Endodermal cell (in vitro differentiated cells): ENCODE measurements at regions not wholly inside any gene's neighbourhood (a gene's known extent, or its start where the extent isn't known, plus 50 kb on each side); places are given as distances from the start of the nearest gene placed in this dataset.
"Not testable (repeated sequence)": the region's sequence is repeated elsewhere in the genome, so short reads cannot be mapped to it uniquely, and the experiment has no call there.

Source experiments
- DNase-seq: peaks from one replicate; pipeline ENCODE4 v3.0.0-alpha.2; 2017
- H3K27ac ChIP-seq: 2 replicates; pipeline ENCODE4 v1.5.1; 2013; ENCODE audit warnings: mild to moderate bottlenecking, low read depth, low read length, moderate library complexity
- H3K27me3 ChIP-seq: 2 replicates; pipeline ENCODE4 v1.6.1; 2013; ENCODE audit warnings: mild to moderate bottlenecking, low read length, moderate library complexity; ENCODE audit not compliant: insufficient read depth, control insufficient read depth, poor library complexity, severe bottlenecking
- H3K36me3 ChIP-seq: 2 replicates; pipeline ENCODE4 v1.7.0; 2013; ENCODE audit warnings: mild to moderate bottlenecking, low read length, moderate library complexity; ENCODE audit not compliant: control insufficient read depth, insufficient read depth
- H3K4me1 ChIP-seq: one replicate; pipeline ENCODE4 v1.7.0; 2013; ENCODE audit warnings: low read length; ENCODE audit not compliant: control insufficient read depth, insufficient read depth
- H3K4me3 ChIP-seq: 2 replicates; pipeline ENCODE4 v1.5.1; 2013; ENCODE audit warnings: mild to moderate bottlenecking, low read length, moderate library complexity
- H3K9ac ChIP-seq: 2 replicates; pipeline ENCODE4 v1.6.1; 2013; ENCODE audit warnings: mild to moderate bottlenecking, low read length, moderate library complexity; ENCODE audit not compliant: poor library complexity, severe bottlenecking; ENCODE audit errors: extremely low read depth
- H3K9me3 ChIP-seq: 2 replicates; pipeline ENCODE4 v1.6.1; 2013; ENCODE audit warnings: mild to moderate bottlenecking, low read length, moderate library complexity; ENCODE audit not compliant: control insufficient read depth
- H3K27ac Mint-ChIP-seq: 2 replicates; pipeline ENCODE4 v1.8.0; 2020; ENCODE audit warnings: mixed read lengths
- H3K27me3 Mint-ChIP-seq: 2 replicates; pipeline ENCODE4 v1.8.0; 2021; ENCODE audit warnings: mild to moderate bottlenecking, mixed read lengths; ENCODE audit not compliant: insufficient read depth
- H3K36me3 Mint-ChIP-seq: 2 replicates; pipeline ENCODE4 v1.8.0; 2020; ENCODE audit warnings: low read depth, mixed read lengths
- H3K4me1 Mint-ChIP-seq: 2 replicates; pipeline ENCODE4 v1.8.0; 2020; ENCODE audit warnings: mixed read lengths
- H3K4me3 Mint-ChIP-seq: 2 replicates; pipeline ENCODE4 v1.8.0; 2020; ENCODE audit warnings: mild to moderate bottlenecking, moderate library complexity, mixed read lengths
- H3K9me3 Mint-ChIP-seq: 2 replicates; pipeline ENCODE4 v1.8.0; 2020; ENCODE audit warnings: mild to moderate bottlenecking, mixed read lengths
- CTCF ChIP-seq: fragments of 200-600 bp; sonication (generic); conservative IDR thresholded peaks from 2 replicates; pipeline ENCODE4 v1.5.0; 2021; ENCODE audit warnings: antibody characterized with exemption, mild to moderate bottlenecking
- WGBS, 2 experiments: methylation state at CpG; one replicate each; pipeline versions ENCODE4 v1.1.5 to v1.1.7; 2013; ENCODE audit warnings: missing lambda C conversion rate in 2 of 2, mixed read lengths in 1 of 2; ENCODE audit not compliant: insufficient coverage in 1 of 2, insufficient read length in 1 of 2; 5-methylcytosine and 5-hydroxymethylcytosine counted together

- Histone ChIP-seq H3K27me3 (no peaks in the 10 kb centered on the region), H3K9ac (no peak overlapping the region), H3K9me3 (peaks cover 9% of the 10 kb centered on the region), H3K36me3 (no peaks in the 10 kb centered on the region), H3K4me1 (no peaks in the 10 kb centered on the region), H3K4me3 (no peak overlapping the region), H3K27ac (no peak overlapping the region)
- DNase-seq = no peak
- Mint-ChIP-seq H3K9me3 (peaks cover 14% of the 10 kb centered on the region), H3K36me3 (no peaks in the 10 kb centered on the region), H3K27ac (no peak overlapping the region), H3K4me3 (no peak overlapping the region), H3K27me3 (no peaks in the 10 kb centered on the region), H3K4me1 (no peaks in the 10 kb centered on the region)
- WGBS, 2 experiments = 96 to 100% methylated on average over 1 to 3 of the region's 3 CpGs
- no peak for TF ChIP-seq CTCF
These were observed 225.3 kb downstream of the ICOS start for GRCh38 chr2:204161886-204162285.

GRCh38 chr2:204166961-204167360 lies 230.4 kb downstream of the ICOS start:
- Mint-ChIP-seq H3K36me3 (no peaks in the 10 kb centered on the region), H3K4me1 (no peaks in the 10 kb centered on the region), H3K9me3 (no peaks in the 10 kb centered on the region), H3K27ac (no peak overlapping the region), H3K4me3 (no peak overlapping the region), H3K27me3 (no peaks in the 10 kb centered on the region)
- H3K9me3 ChIP-seq = no peaks in the 10 kb centered on the region
- no peak for TF ChIP-seq CTCF
- no peak overlapping the region for H3K9ac ChIP-seq
- H3K36me3 ChIP-seq = no peaks in the 10 kb centered on the region
- no peaks in the 10 kb centered on the region for H3K27me3 ChIP-seq
- H3K4me1 ChIP-seq = peaks cover 3% of the 10 kb centered on the region
- WGBS, 2 experiments = 85% methylated on average over 1 of the region's 3 CpGs; no CpG with 5 or more reads in 1 of the 2 experiments
- H3K27ac ChIP-seq = no peak overlapping the region
- H3K4me3 ChIP-seq = no peak overlapping the region
- DNase-seq = no peak

GRCh38 chr2:204167670-204168069 lies 231.1 kb downstream of the ICOS start:
- H3K36me3 ChIP-seq, H3K27ac Mint-ChIP-seq, H3K9ac ChIP-seq, H3K9me3 Mint-ChIP-seq, H3K4me3 Mint-ChIP-seq, H3K27ac ChIP-seq, DNase-seq, H3K27me3 Mint-ChIP-seq, H3K27me3 ChIP-seq, H3K4me1 ChIP-seq, H3K9me3 ChIP-seq, H3K4me3 ChIP-seq, H3K36me3 Mint-ChIP-seq, H3K4me1 Mint-ChIP-seq: not testable (repeated sequence)
- 85 to 88% methylated on average over 4 to 6 of the region's 6 CpGs for WGBS, 2 experiments

- Histone ChIP-seq H3K27ac (no peak overlapping the region), H3K4me3 (no peak overlapping the region), H3K9me3 (no peaks in the 10 kb centered on the region), H3K4me1 (peaks cover 7% of the 10 kb centered on the region), H3K9ac (no peak overlapping the region), H3K36me3 (no peaks in the 10 kb centered on the region), H3K27me3 (no peaks in the 10 kb centered on the region)
- DNase-seq = peak; percentile 55
- Mint-ChIP-seq H3K36me3 (no peaks in the 10 kb centered on the region), H3K4me3 (no peak overlapping the region), H3K4me1 (no peaks in the 10 kb centered on the region), H3K9me3 (no peaks in the 10 kb centered on the region), H3K27ac (no peak overlapping the region), H3K27me3 (no peaks in the 10 kb centered on the region)
- 85 to 100% methylated on average over 1 to 4 of the region's 4 CpGs for WGBS, 2 experiments
- no peak for TF ChIP-seq CTCF
These were observed 233.8 kb downstream of the ICOS start for GRCh38 chr2:204170411-204170810.
